ENCODE measurements at regions not wholly inside any gene's neighbourhood (a gene's known extent, or its start where the extent isn't known, plus 50 kb on each side); places are given as distances from the start of the nearest gene placed in this dataset.

GRCh38 chr10:109721453-109722064 lies 201.8 kb downstream of the XPNPEP1 start:
- DNase-seq (ENCODE audit: low read depth in 6 of 9, low spot score in 9 of 9), result no peak
- WGBS, result 98% methylated on average over 3 of the region's 3 CpGs
- H3K4me3 ChIP-seq (ENCODE audit: low read length in 2 of 2), result no peak overlapping the region
- H3K27ac ChIP-seq (ENCODE audit: low read depth in 1 of 2, low read length in 1 of 2), result no peak overlapping the region
- no peaks in the 10 kb centered on the region for H3K9me3 ChIP-seq (ENCODE audit: control insufficient read depth in 2 of 2, insufficient read depth in 1 of 2, low read length in 1 of 2)
- no peaks in the 10 kb centered on the region for H3K36me3 ChIP-seq (ENCODE audit: control insufficient read depth in 2 of 2, insufficient read depth in 2 of 2, low read length in 1 of 2)
- H3K27me3 ChIP-seq (ENCODE audit: control insufficient read depth in 2 of 2, insufficient read depth in 1 of 2, low read length in 1 of 2), result no peaks in the 10 kb centered on the region
- H3K4me1 ChIP-seq (ENCODE audit: control insufficient read depth in 2 of 2, insufficient read depth in 2 of 2, low read length in 2 of 2), result no peaks in the 10 kb centered on the region

GRCh38 chr10:109706026-109706560 lies 217.2 kb downstream of the XPNPEP1 start:
- Histone ChIP-seq H3K27ac (ENCODE audit: low read depth in 1 of 2, low read length in 1 of 2) (no peak overlapping the region), H3K27me3 (ENCODE audit: control insufficient read depth in 2 of 2, insufficient read depth in 1 of 2, low read length in 1 of 2) (no peaks in the 10 kb centered on the region), H3K4me3 (ENCODE audit: low read length in 2 of 2) (no peak overlapping the region), H3K9me3 (ENCODE audit: control insufficient read depth in 2 of 2, insufficient read depth in 1 of 2, low read length in 1 of 2) (no peaks in the 10 kb centered on the region), H3K36me3 (ENCODE audit: control insufficient read depth in 2 of 2, insufficient read depth in 2 of 2, low read length in 1 of 2) (no peaks in the 10 kb centered on the region), H3K4me1 (ENCODE audit: control insufficient read depth in 2 of 2, insufficient read depth in 2 of 2, low read length in 2 of 2) (no peaks in the 10 kb centered on the region)
- WGBS, result 54% methylated on average over 1 of the region's 1 CpG
- DNase-seq (ENCODE audit: low read depth in 6 of 9, low spot score in 9 of 9), result no peak

GRCh38 chr10:109701633-109702215 lies 221.6 kb downstream of the XPNPEP1 start:
- Histone ChIP-seq H3K27me3 (ENCODE audit: control insufficient read depth in 2 of 2, insufficient read depth in 1 of 2, low read length in 1 of 2) (no peaks in the 10 kb centered on the region), H3K36me3 (ENCODE audit: control insufficient read depth in 2 of 2, insufficient read depth in 2 of 2, low read length in 1 of 2) (no peaks in the 10 kb centered on the region), H3K27ac (ENCODE audit: low read depth in 1 of 2, low read length in 1 of 2) (no peak overlapping the region), H3K4me1 (ENCODE audit: control insufficient read depth in 2 of 2, insufficient read depth in 2 of 2, low read length in 2 of 2) (no peaks in the 10 kb centered on the region), H3K9me3 (ENCODE audit: control insufficient read depth in 2 of 2, insufficient read depth in 1 of 2, low read length in 1 of 2) (no peaks in the 10 kb centered on the region), H3K4me3 (ENCODE audit: low read length in 2 of 2) (no peak overlapping the region)
- DNase-seq (ENCODE audit: low read depth in 6 of 9, low spot score in 9 of 9), result no peak
- WGBS, result 89% methylated on average over 5 of the region's 5 CpGs

- Histone ChIP-seq H3K36me3 (ENCODE audit: control insufficient read depth in 2 of 2, insufficient read depth in 2 of 2, low read length in 1 of 2) (no peaks in the 10 kb centered on the region), H3K4me1 (ENCODE audit: control insufficient read depth in 2 of 2, insufficient read depth in 2 of 2, low read length in 2 of 2) (no peaks in the 10 kb centered on the region), H3K4me3 (ENCODE audit: low read length in 2 of 2) (no peak overlapping the region), H3K27me3 (ENCODE audit: control insufficient read depth in 2 of 2, insufficient read depth in 1 of 2, low read length in 1 of 2) (no peaks in the 10 kb centered on the region), H3K27ac (ENCODE audit: low read depth in 1 of 2, low read length in 1 of 2) (no peak overlapping the region), H3K9me3 (ENCODE audit: control insufficient read depth in 2 of 2, insufficient read depth in 1 of 2, low read length in 1 of 2) (no peaks in the 10 kb centered on the region)
- DNase-seq (ENCODE audit: low read depth in 6 of 9, low spot score in 9 of 9), result no peak
- 91% methylated on average over 5 of the region's 5 CpGs for WGBS
Measured at GRCh38 chr10:109698882-109699664, 224.2 kb downstream of the XPNPEP1 start.

- H3K27ac ChIP-seq (ENCODE audit: low read depth in 1 of 2, low read length in 1 of 2), result no peak overlapping the region
- peak in 1 of 9 donors; percentile 12 for DNase-seq (ENCODE audit: low read depth in 6 of 9, low spot score in 9 of 9)
- H3K36me3 ChIP-seq (ENCODE audit: control insufficient read depth in 2 of 2, insufficient read depth in 2 of 2, low read length in 1 of 2), result no peaks in the 10 kb centered on the region
- 89% methylated on average over 5 of the region's 5 CpGs for WGBS
- H3K27me3 ChIP-seq (ENCODE audit: control insufficient read depth in 2 of 2, insufficient read depth in 1 of 2, low read length in 1 of 2), result no peaks in the 10 kb centered on the region
- no peaks in the 10 kb centered on the region for H3K4me1 ChIP-seq (ENCODE audit: control insufficient read depth in 2 of 2, insufficient read depth in 2 of 2, low read length in 2 of 2)
- H3K9me3 ChIP-seq (ENCODE audit: control insufficient read depth in 2 of 2, insufficient read depth in 1 of 2, low read length in 1 of 2), result no peaks in the 10 kb centered on the region
- H3K4me3 ChIP-seq (ENCODE audit: low read length in 2 of 2), result no peak overlapping the region
Measured at GRCh38 chr10:109698086-109698485, 225.2 kb downstream of the XPNPEP1 start.

- Histone ChIP-seq H3K9me3 (ENCODE audit: control insufficient read depth in 2 of 2, insufficient read depth in 1 of 2, low read length in 1 of 2) (no peaks in the 10 kb centered on the region), H3K4me3 (ENCODE audit: low read length in 2 of 2) (no peak overlapping the region), H3K4me1 (ENCODE audit: control insufficient read depth in 2 of 2, insufficient read depth in 2 of 2, low read length in 2 of 2) (no peaks in the 10 kb centered on the region), H3K27me3 (ENCODE audit: control insufficient read depth in 2 of 2, insufficient read depth in 1 of 2, low read length in 1 of 2) (no peaks in the 10 kb centered on the region), H3K36me3 (ENCODE audit: control insufficient read depth in 2 of 2, insufficient read depth in 2 of 2, low read length in 1 of 2) (no peaks in the 10 kb centered on the region), H3K27ac (ENCODE audit: low read depth in 1 of 2, low read length in 1 of 2) (no peak overlapping the region)
- DNase-seq (ENCODE audit: low read depth in 6 of 9, low spot score in 9 of 9), result no peak
- WGBS, result 87% methylated on average over 5 of the region's 5 CpGs
Measured at GRCh38 chr10:109696981-109697775, 226.1 kb downstream of the XPNPEP1 start.

GRCh38 chr10:109696462-109696861 lies 226.8 kb downstream of the XPNPEP1 start:
- Histone ChIP-seq H3K36me3 (ENCODE audit: control insufficient read depth in 2 of 2, insufficient read depth in 2 of 2, low read length in 1 of 2) (no peaks in the 10 kb centered on the region), H3K27ac (ENCODE audit: low read depth in 1 of 2, low read length in 1 of 2) (no peak overlapping the region), H3K9me3 (ENCODE audit: control insufficient read depth in 2 of 2, insufficient read depth in 1 of 2, low read length in 1 of 2) (no peaks in the 10 kb centered on the region), H3K4me1 (ENCODE audit: control insufficient read depth in 2 of 2, insufficient read depth in 2 of 2, low read length in 2 of 2) (no peaks in the 10 kb centered on the region), H3K27me3 (ENCODE audit: control insufficient read depth in 2 of 2, insufficient read depth in 1 of 2, low read length in 1 of 2) (no peaks in the 10 kb centered on the region), H3K4me3 (ENCODE audit: low read length in 2 of 2) (no peak overlapping the region)
- no peak for DNase-seq (ENCODE audit: low read depth in 6 of 9, low spot score in 9 of 9)
- 78% methylated on average over 2 of the region's 2 CpGs for WGBS

GRCh38 chr10:109695988-109696387 lies 227.3 kb downstream of the XPNPEP1 start:
- DNase-seq (ENCODE audit: low read depth in 6 of 9, low spot score in 9 of 9), result no peak
- Histone ChIP-seq H3K9me3 (ENCODE audit: control insufficient read depth in 2 of 2, insufficient read depth in 1 of 2, low read length in 1 of 2) (no peaks in the 10 kb centered on the region), H3K27me3 (ENCODE audit: control insufficient read depth in 2 of 2, insufficient read depth in 1 of 2, low read length in 1 of 2) (no peaks in the 10 kb centered on the region), H3K4me1 (ENCODE audit: control insufficient read depth in 2 of 2, insufficient read depth in 2 of 2, low read length in 2 of 2) (no peaks in the 10 kb centered on the region), H3K36me3 (ENCODE audit: control insufficient read depth in 2 of 2, insufficient read depth in 2 of 2, low read length in 1 of 2) (no peaks in the 10 kb centered on the region), H3K4me3 (ENCODE audit: low read length in 2 of 2) (no peak overlapping the region), H3K27ac (ENCODE audit: low read depth in 1 of 2, low read length in 1 of 2) (no peak overlapping the region)
